AG08395 (cell line): ENCODE measurements at regions not wholly inside any gene's neighbourhood (a gene's known extent, or its start where the extent isn't known, plus 50 kb on each side); places are given as distances from the start of the nearest gene placed in this dataset.

Experiments used
- DNase-seq: peaks from one replicate; pipeline ENCODE4 v3.0.0; 2012; ENCODE audit warnings: mixed read lengths, low spot score

DNA sequence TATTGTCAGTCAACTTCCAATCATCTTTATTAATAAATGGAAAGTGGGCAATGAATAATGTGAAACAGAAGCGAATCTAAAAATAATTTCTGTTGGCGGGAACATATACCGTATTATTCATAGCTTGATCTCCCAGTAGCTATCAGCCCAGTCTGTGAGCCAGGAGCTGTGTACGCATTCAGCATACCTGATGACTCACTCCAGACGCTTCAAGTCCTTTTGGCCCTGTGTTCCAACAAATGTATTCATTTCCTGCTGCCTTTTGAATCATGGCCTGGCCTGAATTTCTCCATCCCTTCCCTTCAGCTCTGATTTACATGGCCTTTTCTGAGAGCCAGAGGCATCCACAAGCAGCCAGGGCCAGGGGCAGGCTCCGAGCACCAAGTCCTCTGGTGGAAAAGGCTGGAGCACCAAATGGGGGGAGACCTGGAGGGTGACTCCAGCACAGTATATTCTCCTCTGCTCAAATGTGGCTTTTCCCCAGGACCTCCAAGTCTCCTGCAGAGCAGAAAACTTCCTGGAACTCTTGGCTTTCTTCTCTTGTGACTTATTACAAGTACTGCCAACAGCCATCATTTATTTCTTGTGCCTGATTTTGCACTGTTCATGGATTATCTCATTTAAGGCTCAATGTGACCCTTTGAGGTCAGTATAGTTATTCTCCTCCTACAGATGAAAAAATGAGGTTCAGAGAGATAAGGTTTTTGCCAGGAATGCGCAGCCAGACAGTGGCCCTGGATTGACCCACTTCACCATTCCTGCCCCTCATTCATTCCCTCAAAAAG lies 108.7 kb downstream of the EN1 start:
- DNase-seq, result peak; percentile 94

DNA sequence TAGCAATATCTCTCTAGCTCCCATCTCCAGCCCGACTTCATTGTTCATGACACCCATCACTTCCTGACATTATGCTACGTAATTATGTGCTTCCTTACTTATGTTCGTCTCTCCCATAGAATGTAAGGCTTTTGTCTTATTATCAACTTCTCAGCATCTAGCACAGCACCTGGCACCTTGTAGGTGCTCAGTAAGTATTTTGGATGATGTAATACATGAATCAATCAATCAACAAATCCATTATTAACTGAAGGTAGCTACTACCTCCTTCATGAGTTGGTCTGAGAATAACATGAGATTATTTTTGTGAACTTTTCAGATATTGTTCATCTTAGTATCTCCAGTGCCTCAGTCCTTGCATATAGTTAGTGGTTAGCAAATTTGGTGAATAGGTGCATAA lies 109.3 kb downstream of the EN1 start:
- DNase-seq, result no peak

DNA sequence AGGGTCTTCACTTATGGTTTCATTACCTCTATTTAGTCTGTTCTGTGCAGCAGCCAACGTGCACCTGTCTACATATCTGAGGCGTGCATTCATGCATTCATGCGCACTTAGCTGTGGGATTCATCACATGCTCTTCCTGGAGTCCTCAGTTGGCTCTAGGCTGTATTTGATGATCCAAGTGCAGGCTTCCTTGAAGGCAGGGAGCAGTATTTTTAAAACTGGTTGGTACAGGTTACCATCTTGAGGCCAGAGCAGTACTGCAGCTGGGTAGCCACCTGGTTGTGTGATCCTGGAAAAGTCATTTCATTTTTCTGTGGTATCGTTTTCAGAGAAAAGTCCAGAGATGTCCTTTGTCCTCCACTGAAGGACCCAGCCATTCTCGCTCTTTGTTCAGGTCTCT lies 109.8 kb downstream of the EN1 start:
- no peak for DNase-seq

DNA sequence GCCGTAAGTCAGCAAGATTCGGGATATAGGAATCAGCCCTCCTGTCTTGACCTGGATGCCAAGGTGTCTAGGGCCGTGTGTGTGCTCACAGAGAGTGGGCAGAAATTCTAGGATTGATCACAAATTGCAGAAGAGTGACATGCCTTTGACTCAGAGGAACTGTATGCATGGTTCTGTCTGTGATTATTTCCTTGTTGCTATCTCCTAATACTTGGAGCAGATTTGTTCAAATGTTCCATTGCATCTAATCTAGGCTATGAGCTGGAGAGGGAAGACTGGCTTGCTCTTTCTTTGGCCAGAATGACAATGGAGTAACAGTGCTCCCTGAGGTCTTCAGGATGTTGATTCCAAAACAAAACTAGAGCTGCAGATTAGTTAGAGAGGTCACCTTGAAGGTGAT lies 115.0 kb downstream of the EN1 start:
- DNase-seq, result no peak

DNA sequence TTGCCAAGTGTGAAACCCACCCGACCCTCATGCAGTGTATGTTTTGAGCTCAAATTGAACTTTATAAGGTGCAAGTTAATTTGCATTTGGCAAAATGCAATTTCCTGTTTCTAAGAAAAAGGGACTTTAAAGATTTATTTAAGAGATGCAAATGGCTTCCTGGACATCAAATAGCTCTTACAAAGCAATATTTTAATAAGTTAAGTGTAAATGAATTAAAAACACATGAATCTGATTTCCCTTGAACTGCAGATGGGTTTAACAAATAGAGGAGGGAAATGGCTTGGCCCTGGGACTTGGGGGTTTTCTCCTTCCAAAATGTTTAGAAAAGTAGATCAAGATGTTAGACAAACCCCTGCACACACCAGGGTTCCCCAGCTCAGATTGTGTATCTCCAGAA lies 116.0 kb downstream of the EN1 start:
- DNase-seq, result no peak

DNA sequence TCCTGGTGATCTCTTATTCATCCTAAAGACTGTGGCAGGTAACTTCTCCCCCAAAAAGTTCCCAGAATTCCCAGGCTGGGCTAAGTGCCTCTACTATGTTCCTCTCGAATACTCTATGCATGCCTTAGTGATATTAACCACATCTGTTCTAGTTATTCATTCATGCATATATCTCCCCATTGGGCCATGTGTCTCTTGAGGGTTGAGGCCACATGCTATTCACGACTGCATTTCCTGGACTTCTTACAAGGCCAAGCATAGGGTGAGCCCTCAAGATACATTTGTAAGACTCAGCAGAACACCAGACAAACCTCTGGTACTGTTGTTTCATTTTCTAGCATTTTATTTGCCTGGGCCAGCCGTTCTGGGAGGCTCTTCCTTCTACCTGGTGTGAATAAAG lies 117.0 kb downstream of the EN1 start:
- no peak for DNase-seq

DNA sequence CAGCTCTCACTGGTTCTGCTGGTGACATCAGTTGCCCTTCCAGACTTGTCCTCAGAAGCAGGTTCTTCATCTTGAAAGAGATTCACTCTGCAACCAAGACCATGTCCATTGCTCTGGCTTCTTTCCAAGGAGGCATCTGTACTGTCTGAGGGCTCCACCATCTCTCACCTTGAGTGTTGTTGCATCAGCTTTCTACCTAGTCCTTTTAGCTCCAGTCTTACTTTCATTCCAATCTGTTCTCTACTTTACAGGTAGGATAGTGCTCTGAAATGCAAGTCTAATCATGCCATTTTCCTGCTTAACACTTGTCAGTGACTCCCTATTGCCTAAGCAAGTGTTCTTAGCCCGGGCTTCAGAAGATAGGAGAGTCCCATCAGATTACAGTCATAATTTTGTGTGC lies 117.7 kb downstream of the EN1 start:
- no peak for DNase-seq

DNA sequence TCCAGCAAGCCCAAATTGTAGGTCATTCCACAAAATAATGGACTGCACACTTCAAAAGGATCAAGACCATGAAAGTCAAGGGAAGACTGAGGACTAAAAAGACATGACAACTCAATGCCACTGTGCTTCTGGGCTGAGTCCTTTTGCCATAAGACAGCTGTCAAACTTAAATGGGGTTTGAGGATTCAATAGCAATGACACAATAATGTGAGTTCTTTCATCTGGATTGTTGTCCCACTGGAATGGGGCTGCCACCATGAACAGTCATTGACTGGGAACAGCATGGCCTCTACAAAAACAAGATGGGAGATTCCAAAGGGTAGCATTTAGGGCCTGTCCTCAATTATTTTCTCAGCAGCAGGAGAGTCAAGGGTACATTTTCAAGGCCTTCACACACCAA lies 118.5 kb downstream of the EN1 start:
- DNase-seq, result no peak

DNA sequence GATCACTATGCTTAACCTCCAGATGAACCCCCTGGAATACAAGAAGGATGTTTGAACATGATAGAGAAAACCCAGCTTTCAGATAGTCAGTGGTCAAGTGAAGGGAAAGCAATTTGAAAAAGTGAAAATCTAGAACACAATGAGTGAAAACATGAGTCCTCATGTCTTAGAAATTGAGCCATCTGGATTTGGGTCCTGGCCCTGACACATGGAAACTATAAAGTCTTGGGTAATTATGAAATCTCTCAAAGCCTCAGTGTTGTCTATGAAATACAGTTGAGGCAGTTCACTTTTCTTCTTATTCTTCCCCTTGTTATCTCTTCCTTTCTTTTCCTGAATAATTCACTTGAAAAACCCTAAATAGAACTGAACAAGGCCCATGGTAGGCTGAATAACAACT lies 120.6 kb downstream of the EN1 start:
- DNase-seq, result no peak

DNA sequence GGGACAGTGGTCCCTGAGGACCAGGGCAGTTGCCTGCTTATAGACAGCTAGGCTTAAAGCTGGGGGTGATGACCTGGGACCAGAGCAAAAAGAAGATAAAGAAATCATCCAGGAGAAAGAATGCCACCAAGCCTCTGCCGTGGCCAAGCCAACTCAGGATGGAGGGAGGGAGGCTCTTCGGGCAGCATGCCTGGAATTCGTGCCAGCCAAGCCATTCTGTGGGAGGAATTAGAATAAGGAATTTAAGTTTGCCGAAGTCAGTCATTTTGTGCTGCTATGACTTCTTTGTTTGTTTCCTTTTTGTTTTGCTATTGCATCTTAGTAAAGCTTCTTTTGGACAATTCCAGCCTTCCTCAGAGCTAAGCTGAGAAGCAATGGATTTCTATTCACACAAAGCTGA lies 124.1 kb downstream of the EN1 start:
- peak; percentile 87 for DNase-seq

DNA sequence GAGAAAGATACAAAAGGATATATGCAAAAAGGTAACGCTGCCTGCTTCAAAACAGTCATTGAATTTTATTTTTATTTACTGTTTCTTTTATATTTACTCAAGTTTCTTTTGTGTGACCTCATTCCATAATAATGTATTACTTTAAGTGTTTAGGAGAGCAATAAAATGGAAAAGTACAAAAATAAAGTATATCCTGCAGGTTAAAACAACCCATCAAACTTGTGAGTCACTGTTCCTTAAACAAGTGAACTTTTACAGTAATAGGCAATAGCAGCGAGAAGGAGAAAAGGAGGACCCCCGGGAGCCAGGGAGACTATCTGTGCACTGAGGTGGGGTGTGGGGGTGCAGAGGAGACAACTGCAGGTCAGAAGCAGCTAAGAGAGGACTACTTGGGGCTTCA lies 124.5 kb downstream of the EN1 start:
- no peak for DNase-seq

DNA sequence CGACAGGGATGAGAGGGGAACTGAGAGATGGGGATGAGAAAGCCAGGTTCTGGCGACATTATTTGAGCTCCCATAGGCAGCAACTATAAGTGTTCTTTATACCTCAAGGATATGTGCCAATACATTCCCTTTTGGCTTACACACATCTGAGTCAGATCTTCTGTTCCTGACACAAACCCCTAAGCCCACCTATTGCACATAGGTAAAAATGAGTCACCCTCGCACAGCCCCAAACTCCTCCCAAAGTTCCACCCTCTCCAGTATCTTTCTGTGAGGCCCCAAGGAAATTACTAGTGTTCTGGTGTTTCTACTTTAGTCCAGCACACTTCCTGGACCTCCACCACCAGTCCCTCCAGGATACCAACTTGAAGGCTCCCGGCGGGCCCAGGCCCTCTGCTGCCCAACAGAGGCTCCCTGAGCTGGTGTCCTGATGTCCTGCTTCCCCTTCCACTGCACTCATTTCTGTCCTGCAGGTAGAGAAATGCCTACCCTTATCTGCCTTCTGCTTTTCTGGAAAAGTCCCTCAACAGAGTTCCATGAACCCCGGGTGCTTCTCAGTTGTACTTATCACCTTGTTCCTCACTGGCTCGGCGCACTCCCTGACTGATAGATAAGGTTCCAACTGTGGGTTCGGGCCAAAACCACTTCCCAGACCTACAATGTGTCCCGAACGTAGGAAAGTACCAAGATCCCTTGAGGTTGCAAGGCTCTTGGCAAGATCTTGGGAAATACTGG lies 125.5 kb downstream of the EN1 start:
- no peak for DNase-seq

DNA sequence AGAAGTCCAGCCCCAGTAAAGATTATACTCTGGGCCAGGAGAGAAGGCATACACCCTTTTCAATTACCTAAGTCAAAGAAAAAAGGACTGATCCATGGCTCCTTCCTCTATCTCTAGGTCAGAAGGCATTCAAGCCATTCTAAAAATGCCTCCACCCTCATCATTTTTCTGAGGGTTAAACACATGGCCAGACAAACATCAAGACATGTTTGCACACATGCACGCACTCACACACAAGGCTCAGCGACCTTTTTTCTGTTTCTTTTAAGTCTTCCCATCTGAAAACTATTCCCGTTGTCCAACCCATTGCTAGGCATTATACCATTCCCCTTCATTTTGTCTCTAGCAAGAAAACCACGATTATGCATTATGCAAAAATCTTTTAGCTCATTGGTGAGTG lies 126.6 kb downstream of the EN1 start:
- DNase-seq, result no peak

DNA sequence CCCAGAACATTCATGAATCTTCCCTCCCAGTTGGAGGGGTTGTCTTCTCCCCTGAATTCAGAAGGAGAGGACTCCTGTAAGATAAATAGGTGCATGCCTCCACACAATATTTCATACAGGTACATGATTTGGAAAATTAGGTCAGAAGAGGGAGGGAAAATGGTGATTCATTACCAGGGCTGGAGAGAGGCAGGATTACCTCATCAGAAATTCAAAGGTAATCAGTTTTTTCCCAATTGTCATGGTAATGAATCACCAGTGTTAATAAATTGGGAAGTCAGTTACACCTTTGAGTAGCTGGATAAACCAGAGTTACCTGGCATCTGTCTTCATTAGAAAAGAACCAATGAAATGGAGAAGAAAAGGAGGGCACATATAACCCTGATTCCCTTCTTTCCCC lies 128.5 kb downstream of the EN1 start:
- no peak for DNase-seq

DNA sequence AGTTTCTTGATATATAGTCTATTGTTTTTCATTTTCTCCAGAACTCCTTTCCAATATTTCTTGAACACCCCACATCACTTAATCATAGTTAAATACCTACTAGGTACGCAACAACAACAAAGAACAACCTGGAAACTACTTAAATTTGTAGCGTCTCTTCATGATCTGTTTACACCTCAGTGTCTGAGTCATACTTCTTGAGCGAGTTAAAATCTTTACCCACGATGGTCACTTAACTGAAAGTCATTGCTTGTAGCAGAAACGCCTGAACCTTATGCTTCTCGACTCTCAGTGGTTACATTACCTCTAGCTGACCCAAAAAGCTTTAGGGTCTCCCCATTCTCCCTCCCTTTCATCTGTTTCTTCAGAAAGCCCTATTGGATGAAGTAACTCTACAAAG lies 131.3 kb downstream of the EN1 start:
- DNase-seq, result no peak

DNA sequence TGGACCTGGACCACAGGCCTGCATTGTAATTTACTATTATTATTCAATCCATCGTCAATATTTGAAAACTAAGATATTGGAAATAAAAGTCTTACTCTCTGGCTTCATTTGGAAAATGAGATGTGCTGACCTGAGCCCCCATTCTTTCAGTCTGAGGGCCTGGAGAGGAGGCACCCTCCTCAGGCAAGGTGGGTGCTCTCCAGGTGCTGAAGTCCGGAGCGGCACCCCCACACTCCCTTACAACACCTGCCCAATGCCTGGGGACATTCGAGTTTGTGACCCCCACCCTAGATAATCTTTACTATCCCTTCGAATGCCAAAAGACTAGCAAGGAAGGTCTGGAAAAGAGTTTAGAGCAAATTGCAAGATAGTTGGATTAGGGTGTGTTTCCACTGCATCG lies 133.3 kb downstream of the EN1 start:
- DNase-seq, result no peak

DNA sequence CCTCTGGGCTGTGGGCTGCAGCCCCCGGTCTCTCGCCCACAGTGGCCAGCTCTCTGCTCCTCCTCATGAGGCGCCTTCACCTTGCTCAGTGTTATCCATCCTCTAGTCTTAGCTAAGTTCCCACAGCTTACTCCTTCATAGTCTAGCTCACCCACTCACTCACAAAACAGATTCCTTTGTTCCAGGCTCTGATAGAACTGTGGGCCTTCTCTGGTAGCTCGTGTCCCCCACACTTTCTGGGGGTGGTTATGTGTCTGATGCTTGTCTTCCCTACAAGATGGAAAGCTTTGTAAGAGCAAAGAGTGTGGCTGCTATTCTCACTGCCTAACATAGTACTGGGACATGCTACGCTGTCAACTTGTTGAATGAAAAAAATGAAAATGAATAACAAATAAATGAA lies 135.8 kb downstream of the EN1 start:
- no peak for DNase-seq

DNA sequence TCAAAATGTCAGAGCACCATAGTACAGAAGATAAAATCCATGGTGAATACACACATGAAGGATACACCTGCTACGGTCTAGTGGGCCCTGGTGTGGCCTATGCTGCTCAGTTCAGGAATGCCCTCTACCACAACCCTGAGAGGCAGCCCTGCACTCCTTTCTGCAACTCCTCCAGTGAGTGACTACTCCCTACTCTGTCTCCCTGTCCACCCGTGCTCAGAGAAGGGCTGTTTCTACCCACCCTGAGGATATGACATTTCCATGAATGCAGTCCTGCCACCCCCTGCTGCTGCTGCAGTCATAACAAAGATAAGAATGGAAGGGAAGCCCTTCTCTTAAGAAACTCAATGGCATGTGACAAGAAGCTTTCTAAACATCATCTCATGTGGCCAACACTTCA lies 137.0 kb downstream of the EN1 start:
- no peak for DNase-seq

DNA sequence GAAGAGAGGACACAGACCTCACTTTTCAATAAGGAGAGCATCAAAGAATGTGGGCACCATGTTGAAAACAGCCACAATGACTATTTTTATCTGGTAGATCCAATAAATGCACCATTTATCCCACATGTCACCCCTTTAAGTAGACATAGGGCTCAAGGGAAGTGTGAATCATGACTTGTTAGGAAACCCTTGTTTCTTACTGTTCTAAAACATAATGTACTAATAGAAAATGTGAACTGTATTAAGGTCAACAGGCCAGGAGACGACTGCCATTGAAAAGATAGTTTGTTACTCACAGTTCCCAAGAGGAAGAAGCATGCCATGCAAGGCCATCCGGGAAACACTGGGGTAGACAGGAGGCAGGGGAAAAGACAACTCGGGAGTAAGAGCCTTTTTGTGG lies 137.7 kb downstream of the EN1 start:
- DNase-seq, result no peak

DNA sequence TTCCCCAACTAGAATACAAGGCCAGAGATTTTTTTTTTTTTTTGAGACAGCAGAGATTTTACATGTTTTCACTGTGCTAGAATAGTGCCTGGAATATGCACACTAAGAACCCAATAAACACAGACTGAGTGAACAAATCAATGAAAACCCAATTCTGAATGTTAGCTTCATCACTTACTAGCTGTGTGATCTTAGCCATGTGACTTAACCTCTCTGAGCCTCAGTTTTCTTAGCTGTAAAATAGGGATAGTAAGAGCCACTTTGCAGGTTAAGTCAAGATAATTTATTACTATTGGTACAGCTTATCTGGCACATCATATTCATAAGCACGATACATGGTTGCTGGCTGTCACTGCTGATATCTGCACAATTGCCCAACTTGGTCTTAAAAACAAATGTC lies 140.6 kb downstream of the EN1 start:
- no peak for DNase-seq

DNA sequence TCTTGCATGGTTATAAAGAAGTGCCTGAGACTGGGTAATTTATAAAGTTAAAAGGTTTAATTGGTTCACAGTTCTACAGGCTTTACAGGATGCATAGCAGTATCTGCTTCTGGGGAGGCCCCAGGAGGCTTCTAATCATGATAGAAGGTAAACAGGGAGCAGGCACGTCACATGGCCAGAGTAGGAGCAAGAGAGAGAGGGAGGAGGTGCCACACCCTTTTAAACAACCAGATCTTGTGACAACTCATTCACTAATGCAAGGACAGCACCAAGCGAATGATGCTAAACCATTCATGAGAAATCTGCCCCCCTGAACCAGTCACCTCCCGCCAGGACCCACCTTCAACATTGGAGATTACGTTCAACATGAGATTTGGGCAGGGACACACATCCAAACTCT lies 141.1 kb downstream of the EN1 start:
- DNase-seq, result no peak

DNA sequence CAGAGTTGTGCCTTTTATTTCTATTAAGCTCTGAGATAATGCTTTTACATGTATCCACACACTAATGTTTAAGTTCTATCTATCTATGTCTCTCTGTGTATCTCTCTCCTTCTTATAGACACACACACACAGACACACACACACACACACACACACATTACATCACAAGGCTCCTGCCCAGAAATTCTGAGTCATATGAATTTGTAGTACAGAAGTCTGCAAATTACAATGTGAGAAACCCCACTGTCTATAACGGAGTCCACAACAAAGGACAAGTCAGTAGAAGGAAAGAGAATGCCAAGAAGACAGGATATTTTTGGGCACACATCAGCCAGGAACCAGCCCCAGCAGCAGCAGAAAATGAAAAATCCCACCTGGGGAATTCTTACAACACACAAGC lies 142.4 kb downstream of the EN1 start:
- DNase-seq, result peak; percentile 76

DNA sequence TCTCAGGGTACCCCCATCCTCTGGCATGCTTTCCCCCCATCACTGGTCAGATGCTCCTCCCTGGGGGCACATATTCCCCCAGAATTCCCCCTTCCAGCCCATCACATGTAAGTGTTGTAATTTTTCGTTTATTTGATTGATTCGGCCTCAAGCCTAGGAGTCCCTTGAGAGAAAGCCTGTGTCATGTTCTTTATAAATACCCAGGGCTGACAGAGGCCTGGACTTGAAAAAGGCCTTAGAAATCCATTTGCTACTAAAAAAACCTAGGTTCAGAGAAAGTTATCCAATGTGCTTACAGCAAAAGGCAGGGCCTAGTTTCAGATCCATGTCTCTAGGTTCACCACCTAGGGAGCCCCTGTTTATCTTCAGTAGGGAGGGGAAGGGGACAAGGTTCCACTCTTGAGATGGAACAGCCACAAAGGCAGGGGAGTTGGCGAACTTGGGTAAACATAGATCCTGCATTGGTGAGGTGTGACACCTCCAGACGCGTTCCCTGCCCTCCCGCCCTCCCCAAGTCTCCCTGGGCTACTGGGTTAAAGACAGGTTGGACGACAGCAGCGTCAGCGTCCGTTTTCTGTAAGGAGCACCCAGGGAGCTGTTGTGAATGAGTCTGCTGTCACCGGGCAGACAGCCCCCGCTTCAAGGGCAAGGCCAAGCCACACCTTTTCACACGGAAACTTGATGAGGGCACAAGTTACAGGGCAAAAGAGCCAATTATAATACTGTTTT lies 147.8 kb downstream of the EN1 start:
- DNase-seq, result no peak
